H1 (cell line): ENCODE measurements at regions not wholly inside any gene's neighbourhood (a gene's known extent, or its start where the extent isn't known, plus 50 kb on each side); places are given as distances from the start of the nearest gene placed in this dataset.

Source experiments
- CTCF ChIA-PET: fragments of 300-600 bp; sonication (Branson Sonifier 250); formaldehyde crosslinking; loops from one replicate; lab custom pipeline; 2021; ENCODE audit not compliant: partially characterized antibody; lab: Charles Lee
- POLR2A ChIA-PET: fragments of 300-600 bp; sonication (Branson Sonifier 250); formaldehyde crosslinking; loops from one replicate; lab custom pipeline; 2021; ENCODE audit warnings: inconsistent platforms; ENCODE audit not compliant: partially characterized antibody; lab: Charles Lee
- DNase-seq, 2 experiments: peaks; one replicate each; pipeline versions ENCODE4 v3.0.0 to v3.0.0-alpha.2; 2010 to 2022; ENCODE audit warnings: low spot score in 2 of 2, low read depth in 1 of 2, mixed read lengths in 1 of 2
- FAIRE-seq: peaks from 2 replicates; lab custom pipeline; 2011; peaks lifted over from hg19 to GRCh38; lab: Jason Lieb, UNC
- H2AFZ ChIP-seq: 2 replicates; pipeline ENCODE4 v1.8.1; 2012; ENCODE audit warnings: low read length, inconsistent platforms
- H2AK5ac ChIP-seq: 2 replicates; pipeline ENCODE4 v1.6.1; 2013; ENCODE audit warnings: low read depth, low read length
- H2BK120ac ChIP-seq: replicated peaks from 2 replicates; pipeline ENCODE3; 2013; ENCODE audit warnings: low read depth, low read length, inconsistent platforms
- H2BK12ac ChIP-seq: 2 replicates; pipeline ENCODE4 v1.6.1; 2013; ENCODE audit warnings: low read depth, low read length
- H2BK15ac ChIP-seq: 2 replicates; pipeline ENCODE4 v1.6.1; 2013; ENCODE audit warnings: low read length
- H2BK20ac ChIP-seq: 2 replicates; pipeline ENCODE4 v1.6.1; 2013; ENCODE audit warnings: low read length
- H2BK5ac ChIP-seq: 2 replicates; pipeline ENCODE4 v1.6.1; 2013; ENCODE audit warnings: low read depth, low read length
- H3K14ac ChIP-seq: 2 replicates; pipeline ENCODE4 v1.6.1; 2013; ENCODE audit warnings: inconsistent platforms; ENCODE audit not compliant: insufficient read length
- H3K18ac ChIP-seq: 2 replicates; pipeline ENCODE4 v1.6.1; 2013; ENCODE audit warnings: low read length; ENCODE audit errors: extremely low read depth
- H3K23ac ChIP-seq: 2 replicates; pipeline ENCODE4 v1.6.1; 2013; ENCODE audit warnings: inconsistent platforms; ENCODE audit not compliant: insufficient read length
- H3K23me2 ChIP-seq: 2 replicates; pipeline ENCODE4 v1.6.1; 2013; ENCODE audit warnings: low read depth, low read length
- H3K27ac ChIP-seq: 2 replicates; pipeline ENCODE4 v1.6.1; 2011; ENCODE audit warnings: low read depth, low read length, inconsistent platforms
- H3K27me3 ChIP-seq, 4 experiments: replicated peaks in 1 of 4; 1 replicate in 1 of 4; 2 replicates in 3 of 4; pipeline versions ENCODE4 v1.6.1 to v1.8.1; 2011 to 2013; ENCODE audit warnings: low read length in 3 of 4, mild to moderate bottlenecking in 3 of 4, inconsistent platforms in 2 of 4, mixed read lengths in 2 of 4, moderate library complexity in 1 of 4; ENCODE audit not compliant: control insufficient read depth in 3 of 4, insufficient read depth in 3 of 4; ENCODE audit errors: extremely low read depth in 1 of 4
- H3K36me3 ChIP-seq, 4 experiments: 2 replicates each; pipeline versions ENCODE4 v1.6.1 to v1.8.1; 2011 to 2013; ENCODE audit warnings: mild to moderate bottlenecking in 4 of 4, low read length in 3 of 4, moderate library complexity in 2 of 4, control low read depth in 1 of 4, inconsistent platforms in 1 of 4; ENCODE audit not compliant: insufficient read depth in 4 of 4, control insufficient read depth in 2 of 4
- H3K4ac ChIP-seq: replicated peaks from 2 replicates; pipeline ENCODE3; 2013; ENCODE audit warnings: low read length, low read depth, mixed read lengths, inconsistent platforms; ENCODE audit not compliant: insufficient read length
- H3K4me1 ChIP-seq, 4 experiments: replicated peaks in 1 of 4; 1 replicate in 1 of 4; 2 replicates in 3 of 4; pipeline versions ENCODE4 v1.6.1 to v1.8.1; 2011 to 2013; ENCODE audit warnings: low read length in 3 of 4, inconsistent platforms in 2 of 4, mixed read lengths in 1 of 4; ENCODE audit not compliant: insufficient read depth in 4 of 4, control insufficient read depth in 3 of 4
- H3K4me2 ChIP-seq, 2 experiments: 2 replicates each; pipeline versions ENCODE4 v1.6.1 to v1.8.1; 2011 to 2013; ENCODE audit warnings: low read depth in 2 of 2, low read length in 2 of 2, control low read depth in 1 of 2, inconsistent platforms in 1 of 2, mild to moderate bottlenecking in 1 of 2; ENCODE audit not compliant: insufficient read depth in 1 of 2
- H3K4me3 ChIP-seq, 4 experiments: fragments of 200-600, 300-600 bp in 1 of 4; sonication (generic), shearing (Covaris generic), sonication (Bioruptor Twin) in 1 of 4; 2 replicates each; pipeline versions ENCODE4 v1.5.1 to v1.8.1; 2011 to 2016; ENCODE audit warnings: low read length in 4 of 4, low read depth in 3 of 4, control low read depth in 2 of 4, inconsistent platforms in 2 of 4, mild to moderate bottlenecking in 2 of 4, mixed read lengths in 1 of 4, moderate library complexity in 1 of 4; ENCODE audit not compliant: insufficient read depth in 2 of 4; ENCODE audit errors: extremely low read depth in 1 of 4
- H3K56ac ChIP-seq: replicated peaks from 2 replicates; pipeline ENCODE3; 2013; ENCODE audit warnings: low read depth, mild to moderate bottlenecking, mixed read lengths, low read length, inconsistent platforms; ENCODE audit not compliant: insufficient read length
- H3K79me1 ChIP-seq: 2 replicates; pipeline ENCODE4 v1.6.1; 2013; ENCODE audit warnings: low read depth, low read length, control low read depth
- H3K79me2 ChIP-seq, 2 experiments: 2 replicates each; pipeline versions ENCODE4 v1.6.1 to v1.8.1; 2012 to 2013; ENCODE audit warnings: low read length in 2 of 2, mild to moderate bottlenecking in 2 of 2, inconsistent platforms in 1 of 2; ENCODE audit not compliant: insufficient read depth in 2 of 2, control insufficient read depth in 1 of 2
- H3K9ac ChIP-seq, 4 experiments: replicated peaks in 1 of 4; 1 replicate in 1 of 4; 2 replicates in 3 of 4; pipeline versions ENCODE4 v1.6.1 to v1.8.1; 2011 to 2013; ENCODE audit warnings: low read depth in 3 of 4, low read length in 3 of 4, control low read depth in 2 of 4, mild to moderate bottlenecking in 2 of 4, moderate library complexity in 2 of 4, inconsistent platforms in 1 of 4; ENCODE audit errors: extremely low read depth in 1 of 4
- H3K9me3 ChIP-seq, 2 experiments: 2 replicates each; pipeline versions ENCODE4 v1.6.1 to v1.8.1; 2012 to 2013; ENCODE audit warnings: mild to moderate bottlenecking in 2 of 2, moderate library complexity in 2 of 2, control low read depth in 1 of 2, inconsistent platforms in 1 of 2, low read depth in 1 of 2, low read length in 1 of 2, mixed read lengths in 1 of 2; ENCODE audit not compliant: insufficient read depth in 2 of 2
- H4K20me1 ChIP-seq, 2 experiments: replicated peaks in 1 of 2; 2 replicates each; pipeline versions ENCODE3 to v1.8.1; 2011 to 2013; ENCODE audit warnings: inconsistent platforms in 2 of 2, low read length in 2 of 2, mild to moderate bottlenecking in 1 of 2; ENCODE audit not compliant: insufficient read depth in 2 of 2, control insufficient read depth in 1 of 2
- H4K5ac ChIP-seq: 2 replicates; pipeline ENCODE4 v1.6.1; 2013; ENCODE audit warnings: low read length, low read depth, mixed read lengths, inconsistent platforms; ENCODE audit not compliant: insufficient read length
- H4K8ac ChIP-seq: 2 replicates; pipeline ENCODE4 v1.8.0; 2013; ENCODE audit warnings: mild to moderate bottlenecking, moderate library complexity, low read length, inconsistent platforms; ENCODE audit not compliant: insufficient read depth; ENCODE audit errors: extremely low read depth
- H4K91ac ChIP-seq: replicated peaks from 2 replicates; pipeline ENCODE3; 2013; ENCODE audit warnings: low read length, mixed read lengths, inconsistent platforms; ENCODE audit not compliant: insufficient read length
- BRCA1 ChIP-seq: IDR thresholded peaks from 2 replicates; pipeline ENCODE4 v1.6.1; 2012; ENCODE audit warnings: low read depth, low read length, improper control_type of control experiment
- KDM4A ChIP-seq: IDR thresholded peaks from one replicate; pipeline ENCODE4 v1.7.1; 2012; ENCODE audit warnings: low read depth, mild to moderate bottlenecking, moderate library complexity, low read length, inconsistent platforms; ENCODE audit not compliant: severe bottlenecking
- SIX5 ChIP-seq: IDR thresholded peaks from 2 replicates; pipeline ENCODE4 v1.6.1; 2011; ENCODE audit warnings: mild to moderate bottlenecking, low read depth, low read length
- SP1 ChIP-seq: IDR thresholded peaks from 2 replicates; pipeline ENCODE4 v1.6.1; 2011; ENCODE audit warnings: low read depth, low read length

GRCh38 chr9:109939698-109940342, 159.8 kb downstream of the PALM2AKAP2 start:
- no peak overlapping the region for H3K27ac ChIP-seq
- no peak overlapping the region for H4K8ac ChIP-seq
- no peaks in the 10 kb centered on the region for H3K23me2 ChIP-seq
- no peaks in the 10 kb centered on the region for H3K27me3 ChIP-seq
- H2AK5ac ChIP-seq = no peak overlapping the region
- H3K9me3 ChIP-seq = no peaks in the 10 kb centered on the region
- no peak overlapping the region for H2BK20ac ChIP-seq
- CTCF ChIA-PET = no interaction called here
- no peak overlapping the region for H2BK120ac ChIP-seq
- H3K4me3 ChIP-seq = no peak overlapping the region
- no peak overlapping the region for H3K56ac ChIP-seq
- H4K91ac ChIP-seq = no peak overlapping the region
- no peaks in the 10 kb centered on the region for H3K79me2 ChIP-seq
- H4K5ac ChIP-seq = no peak overlapping the region
- FAIRE-seq = peak; percentile 13
- TF ChIP-seq BRCA1 (no peak), SP1 (no peak), SIX5 (no peak), KDM4A (no peak)
- TF ChIP-seq, all 59 proteins: peak for 0
- no peak overlapping the region for H3K4ac ChIP-seq
- POLR2A ChIA-PET = no interaction called here
- no peaks in the 10 kb centered on the region for H3K36me3 ChIP-seq
- H3K9ac ChIP-seq = no peak overlapping the region
- no peak overlapping the region for H3K4me2 ChIP-seq
- no peak overlapping the region for H2AFZ ChIP-seq
- no peak for DNase-seq
- H3K23ac ChIP-seq = no peak overlapping the region
- H3K14ac ChIP-seq = no peak overlapping the region
- no peaks in the 10 kb centered on the region for H3K79me1 ChIP-seq
- H4K20me1 ChIP-seq = no peaks in the 10 kb centered on the region
- H3K4me1 ChIP-seq = no peaks in the 10 kb centered on the region
- H2BK15ac ChIP-seq = no peak overlapping the region
- no peak overlapping the region for H2BK12ac ChIP-seq
- no peak overlapping the region for H3K18ac ChIP-seq
- H2BK5ac ChIP-seq = no peak overlapping the region
